IPS-20b (cell line): ENCODE measurements at regions not wholly inside any gene's neighbourhood (a gene's known extent, or its start where the extent isn't known, plus 50 kb on each side); places are given as distances from the start of the nearest gene placed in this dataset.

Source experiments
- H3K27ac ChIP-seq: one replicate; pipeline ENCODE4 v1.5.1; 2013; ENCODE audit warnings: low read length
- H3K27me3 ChIP-seq: 2 replicates; pipeline ENCODE4 v1.6.1; 2013; ENCODE audit warnings: mild to moderate bottlenecking, low read length, inconsistent platforms; ENCODE audit not compliant: insufficient read depth
- H3K36me3 ChIP-seq: 2 replicates; pipeline ENCODE4 v1.6.1; 2013; ENCODE audit warnings: low read depth, mild to moderate bottlenecking, inconsistent platforms, low read length, moderate library complexity; ENCODE audit not compliant: insufficient read depth
- H3K4me1 ChIP-seq: 2 replicates; pipeline ENCODE4 v1.6.1; 2013; ENCODE audit warnings: mild to moderate bottlenecking, control low read depth, inconsistent platforms, low read length, moderate library complexity; ENCODE audit not compliant: insufficient read depth
- H3K4me3 ChIP-seq: 2 replicates; pipeline ENCODE4 v1.5.1; 2013; ENCODE audit warnings: mild to moderate bottlenecking, low read length, inconsistent platforms
- H3K9ac ChIP-seq: 2 replicates; pipeline ENCODE4 v1.6.1; 2013; ENCODE audit warnings: low read depth, mild to moderate bottlenecking, inconsistent platforms, low read length, moderate library complexity
- H3K9me3 ChIP-seq: 2 replicates; pipeline ENCODE4 v1.6.1; 2013; ENCODE audit warnings: mild to moderate bottlenecking, low read depth, low read length, inconsistent platforms; ENCODE audit not compliant: insufficient read depth

DNA sequence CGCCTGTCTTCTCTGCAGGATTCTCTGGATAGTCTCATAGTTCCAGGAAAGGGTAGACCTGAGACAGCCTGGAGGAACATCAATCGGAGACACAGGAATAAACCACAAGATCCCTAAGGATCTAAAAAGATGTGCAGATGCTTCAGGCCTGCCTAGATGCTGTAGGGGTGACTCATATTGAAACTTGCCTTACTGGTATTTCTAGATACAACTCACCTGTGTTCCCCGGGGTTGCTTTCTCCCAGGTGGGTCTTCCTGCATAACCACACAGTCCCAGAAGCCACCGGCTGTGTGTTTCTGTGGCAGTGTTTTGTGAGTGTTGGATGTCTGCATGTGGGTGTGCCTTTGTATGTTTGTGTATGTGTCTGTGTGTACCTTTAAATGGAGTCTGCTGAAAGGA lies 719.0 kb upstream of the TSPY4 start:
- no peaks in the 10 kb centered on the region for H3K36me3 ChIP-seq
- no peak overlapping the region for H3K9ac ChIP-seq
- H3K27ac ChIP-seq = no peak overlapping the region
- H3K4me3 ChIP-seq = no peak overlapping the region
- H3K9me3 ChIP-seq = peaks cover 40% of the 10 kb centered on the region
- no peaks in the 10 kb centered on the region for H3K27me3 ChIP-seq
- no peaks in the 10 kb centered on the region for H3K4me1 ChIP-seq

DNA sequence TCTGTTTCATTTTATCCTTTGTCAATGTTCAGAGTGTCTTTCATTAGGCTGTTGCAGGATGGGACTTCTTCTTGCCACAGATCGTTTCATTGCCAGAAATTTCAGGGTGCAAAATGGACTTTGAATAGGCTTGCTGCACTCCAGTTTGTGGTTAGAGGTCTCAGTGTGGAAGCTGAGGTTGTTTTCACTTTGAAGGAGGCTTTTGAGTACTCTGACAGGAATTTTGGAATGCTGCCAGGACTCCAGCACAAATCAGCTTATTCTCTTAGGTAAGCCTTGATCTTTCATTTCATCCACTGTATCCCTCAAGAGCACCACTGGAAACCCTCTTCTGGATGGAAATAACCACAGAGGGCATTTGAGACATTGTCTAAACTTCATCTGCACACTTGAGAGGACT lies 715.1 kb upstream of the TSPY4 start:
- peaks cover 56% of the 10 kb centered on the region for H3K9me3 ChIP-seq
- H3K4me3 ChIP-seq = no peak overlapping the region
- H3K9ac ChIP-seq = no peak overlapping the region
- no peaks in the 10 kb centered on the region for H3K27me3 ChIP-seq
- no peaks in the 10 kb centered on the region for H3K36me3 ChIP-seq
- H3K4me1 ChIP-seq = no peaks in the 10 kb centered on the region
- H3K27ac ChIP-seq = no peak overlapping the region

DNA sequence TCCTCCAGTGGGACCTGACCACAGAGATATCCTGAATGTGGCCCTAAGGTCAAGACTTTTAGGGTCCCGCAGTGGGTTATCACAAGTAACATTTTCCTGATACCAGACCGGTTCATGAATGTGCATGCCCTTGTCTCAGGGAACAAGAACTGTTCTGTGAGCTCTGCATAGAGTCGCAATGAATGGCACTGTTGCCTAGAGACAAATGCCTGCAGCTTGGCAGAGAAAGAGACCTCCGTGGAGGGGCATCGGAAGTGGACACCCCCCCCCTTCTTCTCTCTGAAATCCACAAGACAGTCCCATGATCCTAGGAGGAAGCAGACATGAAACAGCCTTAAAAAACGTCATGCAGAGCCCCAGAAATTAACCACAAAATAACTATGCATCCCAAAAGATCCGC lies 714.4 kb upstream of the TSPY4 start:
- peaks cover 55% of the 10 kb centered on the region for H3K9me3 ChIP-seq
- no peaks in the 10 kb centered on the region for H3K36me3 ChIP-seq
- no peak overlapping the region for H3K9ac ChIP-seq
- no peaks in the 10 kb centered on the region for H3K27me3 ChIP-seq
- H3K27ac ChIP-seq = no peak overlapping the region
- H3K4me1 ChIP-seq = no peaks in the 10 kb centered on the region
- H3K4me3 ChIP-seq = no peak overlapping the region

DNA sequence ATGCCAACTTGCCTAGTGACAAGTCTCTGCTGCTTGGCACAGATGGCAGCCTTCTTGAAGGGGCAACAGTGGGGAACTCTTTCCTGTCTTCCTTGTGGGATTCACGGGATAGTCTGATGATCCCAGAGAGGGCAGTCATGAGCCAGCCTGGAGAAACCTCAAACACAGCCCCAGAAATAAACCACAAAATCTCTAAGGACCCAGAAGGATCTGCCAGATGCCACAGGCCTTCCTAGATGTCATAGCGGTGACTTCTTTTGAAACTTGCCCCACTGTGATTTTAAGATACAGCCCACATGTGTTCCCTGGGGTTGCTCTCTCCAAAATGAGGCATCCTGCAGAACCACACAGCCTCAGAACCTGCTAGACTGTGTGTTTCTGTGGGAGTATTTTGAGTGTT lies 707.6 kb upstream of the TSPY4 start:
- no peak overlapping the region for H3K4me3 ChIP-seq
- H3K9me3 ChIP-seq = peaks cover 41% of the 10 kb centered on the region
- no peaks in the 10 kb centered on the region for H3K27me3 ChIP-seq
- no peaks in the 10 kb centered on the region for H3K36me3 ChIP-seq
- no peak overlapping the region for H3K27ac ChIP-seq
- H3K4me1 ChIP-seq = no peaks in the 10 kb centered on the region
- no peak overlapping the region for H3K9ac ChIP-seq

DNA sequence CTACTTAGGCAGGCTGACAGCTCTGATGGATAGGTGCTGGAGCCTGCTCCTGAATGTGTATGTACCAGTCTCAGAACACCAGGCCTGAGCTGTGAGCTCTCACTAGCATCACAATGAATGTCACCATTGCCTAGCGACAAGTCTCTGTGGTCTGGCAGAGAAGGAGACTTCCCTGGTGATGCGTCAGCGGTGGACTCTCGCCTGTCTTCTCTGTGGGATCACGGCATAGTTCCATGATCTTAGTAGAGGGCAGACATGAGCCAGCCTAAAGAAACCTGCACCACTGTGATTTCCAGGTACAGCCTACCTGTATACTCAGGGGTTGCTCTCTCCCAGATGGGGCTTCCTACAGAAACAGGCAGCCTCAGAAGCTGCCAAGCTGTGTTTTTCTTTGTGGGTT lies 699.2 kb upstream of the TSPY4 start:
- Histone ChIP-seq H3K9ac (no peak overlapping the region), H3K4me3 (no peak overlapping the region), H3K4me1 (no peaks in the 10 kb centered on the region), H3K36me3 (no peaks in the 10 kb centered on the region), H3K27me3 (no peaks in the 10 kb centered on the region), H3K27ac (no peak overlapping the region), H3K9me3 (peaks cover 52% of the 10 kb centered on the region)

DNA sequence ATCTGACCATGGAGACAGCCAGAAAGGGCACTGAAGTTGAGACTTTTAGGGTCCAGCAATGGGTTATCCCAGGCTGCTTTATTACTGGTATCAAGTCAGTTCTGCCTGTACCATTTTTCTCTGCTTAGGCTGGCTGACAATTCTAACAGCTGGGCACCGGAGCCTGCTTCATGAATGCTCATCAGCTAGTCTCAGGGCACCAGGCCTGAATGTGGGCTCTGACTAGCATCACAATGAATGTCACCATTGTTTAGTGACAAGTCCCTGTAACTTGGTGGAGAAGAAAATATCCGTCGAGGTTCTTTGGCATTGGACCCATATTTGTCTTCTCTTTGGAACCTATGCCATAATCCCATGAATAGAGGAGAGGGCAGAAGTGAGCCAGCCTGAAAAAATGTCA lies 692.3 kb upstream of the TSPY4 start:
- H3K9ac ChIP-seq = no peak overlapping the region
- H3K9me3 ChIP-seq = peaks cover 46% of the 10 kb centered on the region
- no peak overlapping the region for H3K27ac ChIP-seq
- no peaks in the 10 kb centered on the region for H3K4me1 ChIP-seq
- H3K27me3 ChIP-seq = no peaks in the 10 kb centered on the region
- no peaks in the 10 kb centered on the region for H3K36me3 ChIP-seq
- no peak overlapping the region for H3K4me3 ChIP-seq

DNA sequence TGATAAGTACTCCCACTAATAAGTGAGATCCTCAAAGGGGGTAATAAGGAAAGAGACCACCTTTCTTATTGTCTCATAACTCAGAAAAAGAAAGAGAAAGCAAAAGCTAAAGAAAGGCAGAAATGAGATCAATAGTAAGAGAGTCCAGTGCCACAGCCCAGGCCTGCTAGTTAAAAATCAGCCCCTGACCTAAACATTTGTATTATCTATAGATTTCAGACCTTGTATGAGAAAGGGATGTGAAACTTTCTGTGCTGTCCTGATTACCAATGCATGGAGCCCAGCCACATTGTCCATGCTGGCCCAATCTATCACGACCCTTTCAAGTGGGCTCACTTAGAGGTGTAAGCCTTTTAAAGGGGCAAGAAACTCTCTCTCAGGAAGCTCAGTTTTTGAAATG lies 684.8 kb upstream of the TSPY4 start:
- Histone ChIP-seq H3K9ac (no peak overlapping the region), H3K9me3 (peaks cover 36% of the 10 kb centered on the region), H3K27me3 (no peaks in the 10 kb centered on the region), H3K4me1 (no peaks in the 10 kb centered on the region), H3K36me3 (no peaks in the 10 kb centered on the region), H3K4me3 (no peak overlapping the region), H3K27ac (no peak overlapping the region)

DNA sequence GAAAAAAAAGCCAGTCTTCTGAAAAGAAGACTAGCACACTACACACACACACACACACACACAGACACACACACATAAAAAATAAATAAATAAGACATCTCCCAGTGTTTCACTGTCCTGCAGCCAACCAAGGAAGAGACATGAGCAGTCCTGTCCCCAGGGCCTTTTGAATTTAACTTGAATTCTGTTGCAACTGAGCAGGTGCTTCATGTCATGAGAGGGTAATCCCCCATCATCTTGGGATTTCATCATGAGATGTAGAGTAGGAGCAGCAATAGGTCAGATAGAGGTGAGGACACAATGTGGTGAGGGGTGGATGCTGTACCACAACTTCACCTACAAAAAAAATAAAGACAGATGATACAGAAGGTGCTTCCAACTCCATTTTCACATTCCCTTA lies 682.2 kb upstream of the TSPY4 start:
- Histone ChIP-seq H3K27ac (no peak overlapping the region), H3K4me1 (no peaks in the 10 kb centered on the region), H3K36me3 (no peaks in the 10 kb centered on the region), H3K27me3 (no peaks in the 10 kb centered on the region), H3K9me3 (peaks cover 41% of the 10 kb centered on the region), H3K4me3 (no peak overlapping the region), H3K9ac (no peak overlapping the region)

DNA sequence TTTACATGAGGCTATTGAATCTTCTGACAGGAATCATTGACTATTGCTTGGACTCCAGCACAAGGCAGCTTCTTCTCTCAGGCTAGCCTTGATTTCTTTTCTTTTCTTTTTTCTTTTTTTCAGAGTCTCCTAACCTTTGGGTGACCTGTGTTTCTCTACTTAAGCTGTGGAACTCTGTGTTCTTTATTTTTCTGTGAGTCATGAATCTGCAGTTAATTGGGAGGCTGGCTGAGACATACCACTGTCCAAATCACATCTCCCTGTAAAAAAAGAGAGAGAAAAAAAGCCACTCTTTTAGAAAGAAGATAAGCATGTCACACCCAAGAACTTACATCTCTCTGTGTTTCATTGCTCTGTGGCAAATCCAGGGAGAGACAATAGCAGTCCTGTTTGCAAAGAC lies 681.2 kb upstream of the TSPY4 start:
- H3K27ac ChIP-seq = no peak overlapping the region
- no peak overlapping the region for H3K9ac ChIP-seq
- no peaks in the 10 kb centered on the region for H3K36me3 ChIP-seq
- H3K4me3 ChIP-seq = no peak overlapping the region
- peaks cover 44% of the 10 kb centered on the region for H3K9me3 ChIP-seq
- no peaks in the 10 kb centered on the region for H3K27me3 ChIP-seq
- H3K4me1 ChIP-seq = no peaks in the 10 kb centered on the region

DNA sequence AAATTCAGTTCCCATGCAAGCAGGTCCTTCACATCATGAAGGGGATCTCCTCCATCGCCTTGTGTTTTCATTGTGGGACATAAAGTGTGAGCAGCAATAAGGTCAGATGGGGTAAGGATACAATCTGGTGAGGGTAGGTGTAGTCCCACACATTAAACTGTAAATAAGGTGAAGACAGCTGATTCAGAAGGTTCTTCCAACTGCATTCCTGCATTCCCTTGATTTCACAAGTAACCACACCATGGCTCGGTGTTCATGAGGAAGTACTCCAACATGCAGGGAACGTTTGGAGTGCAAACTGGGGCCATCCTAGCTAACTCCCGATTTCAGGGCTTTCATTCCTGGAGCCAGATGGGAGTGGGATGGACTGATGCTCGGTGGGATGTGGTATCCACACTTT lies 680.7 kb upstream of the TSPY4 start:
- H3K27ac ChIP-seq = no peak overlapping the region

DNA sequence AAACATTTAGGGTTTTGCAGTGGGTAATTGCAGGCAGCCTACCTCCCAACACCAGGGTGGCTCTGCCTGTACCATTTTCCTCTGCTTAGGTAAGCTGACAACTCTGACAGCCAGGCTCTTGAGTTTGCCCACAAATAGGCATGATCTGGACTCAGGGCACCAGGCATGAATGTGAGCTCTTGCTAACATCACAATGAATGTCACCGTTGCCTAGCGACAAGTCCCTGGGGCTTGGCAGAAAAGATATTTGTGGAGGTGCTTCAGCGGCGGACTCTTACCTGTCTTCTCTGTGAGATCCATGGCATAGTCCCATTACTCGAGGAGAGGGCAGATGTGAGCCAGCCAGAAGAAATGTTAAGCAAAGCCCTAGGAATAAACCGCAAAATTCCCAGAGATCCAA lies 677.5 kb upstream of the TSPY4 start:
- Histone ChIP-seq H3K27me3 (no peaks in the 10 kb centered on the region), H3K4me3 (no peak overlapping the region), H3K4me1 (no peaks in the 10 kb centered on the region), H3K9me3 (peaks cover 37% of the 10 kb centered on the region), H3K36me3 (no peaks in the 10 kb centered on the region), H3K27ac (no peak overlapping the region), H3K9ac (no peak overlapping the region)

More for the DNA sequence above, 680.7 kb upstream of the TSPY4 start:
- H3K9me3 ChIP-seq = peaks cover 43% of the 10 kb centered on the region
- H3K4me1 ChIP-seq = no peaks in the 10 kb centered on the region
- no peak overlapping the region for H3K9ac ChIP-seq
- no peaks in the 10 kb centered on the region for H3K27me3 ChIP-seq
- H3K4me3 ChIP-seq = no peak overlapping the region
- no peaks in the 10 kb centered on the region for H3K36me3 ChIP-seq

DNA sequence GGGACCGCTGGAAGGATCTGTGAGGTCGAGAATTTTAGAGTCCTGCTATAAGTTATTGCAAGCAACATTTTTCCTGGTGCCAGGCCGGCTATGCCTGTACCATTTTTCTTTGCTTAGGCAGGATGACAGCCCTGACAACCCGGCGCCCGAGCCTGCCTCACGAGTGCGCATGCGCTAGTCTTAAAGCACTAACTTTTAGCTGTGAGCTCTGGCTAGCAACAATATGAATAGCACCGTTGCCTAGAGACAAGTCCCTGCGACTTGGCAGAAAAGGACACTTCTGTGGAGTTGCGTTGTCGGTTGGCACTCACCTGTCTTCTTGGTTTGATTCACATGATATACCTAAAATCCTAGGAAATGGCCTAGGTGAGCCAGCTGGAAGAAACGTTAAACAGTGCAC lies 663.4 kb upstream of the TSPY4 start:
- Histone ChIP-seq H3K27ac (no peak overlapping the region), H3K9me3 (peaks cover 52% of the 10 kb centered on the region)

DNA sequence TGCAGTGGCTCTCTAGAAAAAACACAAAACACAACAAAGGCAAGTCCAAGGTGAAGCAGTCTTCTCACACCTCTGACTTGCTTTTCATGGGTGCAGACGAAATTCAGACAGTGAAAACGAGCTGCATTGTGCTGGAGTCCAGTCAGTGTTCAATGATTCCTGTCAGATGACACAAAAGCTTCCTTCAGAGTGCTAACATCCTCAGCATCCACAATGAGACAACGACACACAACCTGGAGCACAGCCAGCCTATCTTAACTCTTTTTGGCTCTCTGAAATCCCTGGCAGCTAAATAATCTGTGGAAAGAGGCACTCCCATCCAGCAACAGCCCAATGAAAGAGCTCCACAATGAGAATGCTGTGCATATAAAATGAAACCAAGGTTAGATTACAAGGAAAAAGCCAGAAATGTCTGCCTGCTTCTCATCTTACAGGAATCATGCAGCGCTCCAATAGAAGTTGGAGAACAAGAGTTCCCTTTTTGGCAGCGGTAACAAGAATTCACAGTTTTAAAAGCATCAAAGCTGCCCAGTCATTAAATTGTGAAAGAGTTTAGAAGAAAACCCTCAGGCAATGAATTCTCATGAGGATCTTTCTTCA lies 659.8 kb upstream of the TSPY4 start:
- H3K9ac ChIP-seq = no peak overlapping the region
- H3K27ac ChIP-seq = no peak overlapping the region
- no peaks in the 10 kb centered on the region for H3K36me3 ChIP-seq
- no peaks in the 10 kb centered on the region for H3K4me1 ChIP-seq
- peaks cover 41% of the 10 kb centered on the region for H3K9me3 ChIP-seq
- H3K27me3 ChIP-seq = no peaks in the 10 kb centered on the region
- no peak overlapping the region for H3K4me3 ChIP-seq

More for the DNA sequence above, 663.4 kb upstream of the TSPY4 start:
- Histone ChIP-seq H3K9ac (no peak overlapping the region), H3K36me3 (no peaks in the 10 kb centered on the region), H3K27me3 (no peaks in the 10 kb centered on the region), H3K4me1 (no peaks in the 10 kb centered on the region), H3K4me3 (no peak overlapping the region)
